K562 (cell line): ENCODE measurements at regions not wholly inside any gene's neighbourhood (a gene's known extent, or its start where the extent isn't known, plus 50 kb on each side); places are given as distances from the start of the nearest gene placed in this dataset.

Experiments
- ATAC-seq: fragments of 200-7000 bp; cut with Tn5 transposase; 3 replicates; pipeline ENCODE4 v1.9.1; 2020; ENCODE audit warnings: moderate library complexity
- BruUV-seq: library from RNA; stranded (reverse); fragments of 400-500 nt; replicated peaks from 2 replicates; lab custom pipeline; 2021; lab: Mats Ljungman, UMichigan
- CTCF ChIA-PET: fragments of 300-600 bp; formaldehyde crosslinking; extraction: SDS; loops from one replicate; lab custom pipeline; 2021; ENCODE audit warnings: low intra/inter-chr PET ratio; lab: Yijun Ruan, JAX
- POLR2A ChIA-PET: fragments of 300-600, 350-650 bp; sonication (Branson Sonifier 250); formaldehyde crosslinking; extraction: SDS; loops from one replicate; lab custom pipeline; 2021; ENCODE audit warnings: antibody characterized with exemption, inconsistent platforms; lab: Yijun Ruan, JAX
- DNase-seq, 4 experiments: peaks; one replicate each; pipeline versions ENCODE4 v3.0.0 to v3.0.0-alpha.2; 2011 to 2018; ENCODE audit warnings: low spot score in 3 of 4, mixed read lengths in 3 of 4; ENCODE audit errors: extremely low read depth in 1 of 4
- FAIRE-seq: peaks from 2 replicates; lab custom pipeline; 2011; peaks lifted over from hg19 to GRCh38; lab: Jason Lieb, UNC
- H2AFZ ChIP-seq: 2 replicates; pipeline ENCODE4 v1.6.0; 2011; ENCODE audit warnings: low read depth, low read length, control low read depth, inconsistent platforms
- H3K27ac ChIP-seq: fragments of 200-600 bp; 3 replicates; pipeline ENCODE4 v1.8.0; 2011; ENCODE audit warnings: low read depth, mild to moderate bottlenecking, control low read depth, inconsistent platforms, low read length, moderate library complexity, mixed read lengths; ENCODE audit errors: extremely low read depth
- H3K27me3 ChIP-seq, 2 experiments: fragments of 300-600 bp in 1 of 2; 2 replicates in 1 of 2; 3 replicates in 1 of 2; pipeline versions ENCODE4 v1.6.0 to v1.8.0; 2011; ENCODE audit warnings: inconsistent platforms in 2 of 2, low read length in 2 of 2, mild to moderate bottlenecking in 1 of 2, mixed read lengths in 1 of 2, moderate library complexity in 1 of 2; ENCODE audit not compliant: control insufficient read depth in 2 of 2, insufficient read depth in 2 of 2
- H3K36me3 ChIP-seq: fragments of 300-600 bp; 3 replicates; pipeline ENCODE4 v1.8.0; 2011; ENCODE audit warnings: mild to moderate bottlenecking, low read length, inconsistent platforms; ENCODE audit not compliant: control insufficient read depth, insufficient read depth
- H3K4me1 ChIP-seq, 2 experiments: fragments of 200-600 bp in 1 of 2; replicated peaks in 1 of 2; 2 replicates in 1 of 2; 3 replicates in 1 of 2; pipeline versions ENCODE4 v1.5.1 to v1.8.0; 2011; ENCODE audit warnings: inconsistent platforms in 2 of 2, low read length in 2 of 2, mild to moderate bottlenecking in 1 of 2, mixed read lengths in 1 of 2, moderate library complexity in 1 of 2; ENCODE audit not compliant: control insufficient read depth in 2 of 2, insufficient read depth in 2 of 2
- H3K4me2 ChIP-seq: 2 replicates; pipeline ENCODE4 v1.6.1; 2011; ENCODE audit warnings: low read length, control low read depth, inconsistent platforms, mixed read lengths; ENCODE audit not compliant: insufficient read depth
- H3K4me3 ChIP-seq: fragments of 200-600 bp; sonication (generic), shearing (Covaris generic); 2 replicates; pipeline ENCODE4 v1.5.1; 2016; ENCODE audit warnings: control low read depth, inconsistent platforms
- H3K79me2 ChIP-seq: fragments of 200-600 bp; 3 replicates; pipeline ENCODE4 v1.8.0; 2011; ENCODE audit warnings: low read length, inconsistent platforms; ENCODE audit not compliant: control insufficient read depth, insufficient read depth
- H3K9ac ChIP-seq, 2 experiments: 2 replicates each; pipeline versions ENCODE4 v1.6.0 to v1.6.1; 2011; ENCODE audit warnings: low read depth in 2 of 2, low read length in 2 of 2, control low read depth in 1 of 2, inconsistent platforms in 1 of 2, mild to moderate bottlenecking in 1 of 2, mixed read lengths in 1 of 2; ENCODE audit not compliant: insufficient read depth in 1 of 2
- H3K9me1 ChIP-seq: one replicate; pipeline ENCODE4 v1.6.0; 2011; ENCODE audit warnings: inconsistent platforms, mild to moderate bottlenecking, low read length, moderate library complexity; ENCODE audit not compliant: control insufficient read depth, insufficient read depth
- H3K9me3 ChIP-seq: replicated peaks from 2 replicates; pipeline ENCODE4 v1.5.1; 2011; ENCODE audit warnings: low read depth, low read length, inconsistent platforms; ENCODE audit not compliant: control insufficient read depth, insufficient read depth
- H4K20me1 ChIP-seq: replicated peaks from 2 replicates; pipeline ENCODE4 v1.6.1; 2011; ENCODE audit warnings: low read length, inconsistent platforms, mixed read lengths; ENCODE audit not compliant: control insufficient read depth, insufficient read depth
- E2F1 ChIP-seq: sonication (generic); formaldehyde crosslinking; IDR thresholded peaks from 2 replicates; pipeline ENCODE4 v1.8.1; 2023; ENCODE audit warnings: mild to moderate bottlenecking, missing genetic modification reagents, moderate library complexity
- NCOA4 ChIP-seq: fragments of 450-650 bp; IDR thresholded peaks from 2 replicates; pipeline ENCODE4 v1.6.1; 2018; ENCODE audit warnings: mild to moderate bottlenecking; ENCODE audit not compliant: partially characterized antibody
- NR3C1 ChIP-seq: sonication (generic); formaldehyde crosslinking; IDR thresholded peaks from 2 replicates; pipeline ENCODE4 v1.8.1; 2022; ENCODE audit warnings: missing genetic modification reagents
- NUFIP1 ChIP-seq: fragments of 450-650 bp; IDR thresholded peaks from 2 replicates; pipeline ENCODE4 v1.6.1; 2018; ENCODE audit not compliant: partially characterized antibody
- SAFB2 ChIP-seq: fragments of 200-400 bp; formaldehyde crosslinking; IDR thresholded peaks from 2 replicates; pipeline ENCODE4 v1.6.1; 2018; ENCODE audit warnings: borderline replicate concordance, low read length, low read depth, moderate library complexity; ENCODE audit not compliant: severe bottlenecking
- ZFP36 ChIP-seq: fragments of 150-350 bp; IDR thresholded peaks from 2 replicates; pipeline ENCODE4 v1.6.1; 2018; ENCODE audit warnings: low read length, low read depth; ENCODE audit not compliant: partially characterized antibody
- ZNF133 ChIP-seq: fragments of 250-450 bp; sonication (Bioruptor Pico); IDR thresholded peaks from 2 replicates; pipeline ENCODE4 v1.4.0; 2020; ENCODE audit warnings: mild to moderate bottlenecking
- WGBS: fragments of 100-300 bp; shearing (Covaris generic); methylation state at CpG from one replicate; pipeline ENCODE4 v1.1.6; 2016; ENCODE audit warnings: low coverage, mixed read lengths; ENCODE audit not compliant: insufficient coverage; ENCODE audit errors: missing lambda C conversion rate; 5-methylcytosine and 5-hydroxymethylcytosine counted together
- in situ Hi-C: fragments of 300-500 bp; cut with MboI; formaldehyde crosslinking; loops from 4 replicates; pipeline ENCODE4 v1.15.0; 2018; ENCODE audit warnings: inconsistent platforms, mixed read lengths
- intact Hi-C: fragments of 100-400 bp; cut with micrococcal nuclease; formaldehyde crosslinking; loops from 2 replicates; pipeline ENCODE4 v1.14.2; 2022

- Histone ChIP-seq H2AFZ (no peak overlapping the region), H3K9me1 (no peaks in the 10 kb centered on the region), H3K4me1 (no peaks in the 10 kb centered on the region), H3K9me3 (no peaks in the 10 kb centered on the region), H3K79me2 (no peaks in the 10 kb centered on the region), H3K9ac (no peak overlapping the region), H3K4me3 (no peak overlapping the region), H4K20me1 (no peaks in the 10 kb centered on the region), H3K36me3 (no peaks in the 10 kb centered on the region), H3K4me2 (no peak overlapping the region), H3K27ac (no peak overlapping the region), H3K27me3 (peaks cover 0 to 12% of the 10 kb centered on the region in 2 experiments; a peak in 2 of 5 replicates)
- FAIRE-seq (no peak), ATAC-seq (no peak), DNase-seq (no peak)
- BruUV-seq, result no TSS peak
- intact Hi-C loops, result no loop called here
- in situ Hi-C loops, result no loop called here
- 0% methylated on average over 8 of the region's 8 CpGs for WGBS
- TF ChIP-seq NUFIP1 (no peak), ZFP36 (peak; percentile 27), ZNF133 (CRISPR knock-in tag) (no peak), SAFB2 (no peak), E2F1 (CRISPR knock-in tag) (no peak), NR3C1 (CRISPR knock-in tag) (no peak), NCOA4 (no peak)
- CTCF ChIA-PET, result no interaction called here
- POLR2A ChIA-PET, result interaction anchor here (0.5 to 0.6 kb wide), 2 partner anchors 8 to 21 kb away, joined by 3 read pairs; no protein-coding TSS in a partner anchor
These were observed 122.2 kb downstream of the ACTL8 start for GRCh38 chr1:17877316-17877715.
